Mesothelial cell of epicardium (in vitro differentiated cells): ENCODE measurements at regions not wholly inside any gene's neighbourhood (a gene's known extent, or its start where the extent isn't known, plus 50 kb on each side); places are given as distances from the start of the nearest gene placed in this dataset.

Experiments
- DNase-seq, 2 experiments: peaks; one replicate each; pipeline ENCODE4 v3.0.0; 2021; ENCODE audit warnings: low spot score in 2 of 2; ENCODE audit not compliant: unreplicated experiment in 2 of 2
- H3K27ac Mint-ChIP-seq: 2 replicates; pipeline ENCODE4 v1.8.0; 2021; ENCODE audit warnings: mixed read lengths
- H3K27me3 Mint-ChIP-seq: 2 replicates; pipeline ENCODE4 v1.8.0; 2021; ENCODE audit warnings: low read depth, mixed read lengths
- H3K36me3 Mint-ChIP-seq: 2 replicates; pipeline ENCODE4 v1.8.0; 2021; ENCODE audit warnings: mixed read lengths
- H3K4me1 Mint-ChIP-seq: 2 replicates; pipeline ENCODE4 v1.8.0; 2021; ENCODE audit warnings: mixed read lengths
- H3K4me3 Mint-ChIP-seq: 2 replicates; pipeline ENCODE4 v1.8.0; 2021; ENCODE audit warnings: mild to moderate bottlenecking, moderate library complexity, mixed read lengths
- H3K9me3 Mint-ChIP-seq: 2 replicates; pipeline ENCODE4 v1.8.0; 2021; ENCODE audit warnings: mixed read lengths
- TF ChIP-seq, protein P1 (sequence below): fragments of 200-600 bp; sonication (generic); IDR thresholded peaks from one replicate; pipeline ENCODE4 v1.5.0; 2021; ENCODE audit warnings: antibody characterized with exemption; ENCODE audit not compliant: unreplicated experiment

DNA sequence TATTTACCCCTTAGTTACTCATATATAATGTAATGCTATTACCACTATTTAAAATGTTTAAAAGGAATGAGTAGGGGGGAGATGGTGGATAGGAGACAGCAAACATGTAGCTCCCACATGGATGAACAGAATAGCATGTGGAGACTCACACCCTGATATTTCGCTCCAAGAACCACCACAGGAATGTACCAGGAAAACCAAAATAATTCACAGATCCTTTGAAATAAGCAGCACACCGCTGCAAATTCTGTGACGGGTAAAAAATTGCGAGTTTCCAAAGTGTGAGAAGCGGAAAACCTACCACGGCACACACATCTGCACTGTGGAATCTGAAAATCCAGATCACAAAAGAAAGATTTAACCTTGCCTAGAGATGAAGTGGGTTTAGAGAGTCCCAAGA, 428.2 kb downstream of the TLL1 start:
- Mint-ChIP-seq H3K27ac (no peak overlapping the region), H3K9me3 (peaks cover 38% of the 10 kb centered on the region), H3K27me3 (no peaks in the 10 kb centered on the region), H3K4me1 (no peaks in the 10 kb centered on the region), H3K4me3 (no peak overlapping the region), H3K36me3 (peaks cover 5% of the 10 kb centered on the region)
- DNase-seq = no peak
- TF ChIP-seq, protein P1, sequence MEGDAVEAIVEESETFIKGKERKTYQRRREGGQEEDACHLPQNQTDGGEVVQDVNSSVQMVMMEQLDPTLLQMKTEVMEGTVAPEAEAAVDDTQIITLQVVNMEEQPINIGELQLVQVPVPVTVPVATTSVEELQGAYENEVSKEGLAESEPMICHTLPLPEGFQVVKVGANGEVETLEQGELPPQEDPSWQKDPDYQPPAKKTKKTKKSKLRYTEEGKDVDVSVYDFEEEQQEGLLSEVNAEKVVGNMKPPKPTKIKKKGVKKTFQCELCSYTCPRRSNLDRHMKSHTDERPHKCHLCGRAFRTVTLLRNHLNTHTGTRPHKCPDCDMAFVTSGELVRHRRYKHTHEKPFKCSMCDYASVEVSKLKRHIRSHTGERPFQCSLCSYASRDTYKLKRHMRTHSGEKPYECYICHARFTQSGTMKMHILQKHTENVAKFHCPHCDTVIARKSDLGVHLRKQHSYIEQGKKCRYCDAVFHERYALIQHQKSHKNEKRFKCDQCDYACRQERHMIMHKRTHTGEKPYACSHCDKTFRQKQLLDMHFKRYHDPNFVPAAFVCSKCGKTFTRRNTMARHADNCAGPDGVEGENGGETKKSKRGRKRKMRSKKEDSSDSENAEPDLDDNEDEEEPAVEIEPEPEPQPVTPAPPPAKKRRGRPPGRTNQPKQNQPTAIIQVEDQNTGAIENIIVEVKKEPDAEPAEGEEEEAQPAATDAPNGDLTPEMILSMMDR = no peak

GRCh38 chr4:166308647-166309046, 435.6 kb downstream of the TLL1 start:
- Mint-ChIP-seq H3K27me3 (no peaks in the 10 kb centered on the region), H3K36me3 (no peaks in the 10 kb centered on the region), H3K9me3 (peaks cover 29% of the 10 kb centered on the region), H3K27ac (no peak overlapping the region), H3K4me3 (no peak overlapping the region), H3K4me1 (peaks cover 15% of the 10 kb centered on the region)
- DNase-seq = no peak
- TF ChIP-seq, protein P1 = no peak

DNA sequence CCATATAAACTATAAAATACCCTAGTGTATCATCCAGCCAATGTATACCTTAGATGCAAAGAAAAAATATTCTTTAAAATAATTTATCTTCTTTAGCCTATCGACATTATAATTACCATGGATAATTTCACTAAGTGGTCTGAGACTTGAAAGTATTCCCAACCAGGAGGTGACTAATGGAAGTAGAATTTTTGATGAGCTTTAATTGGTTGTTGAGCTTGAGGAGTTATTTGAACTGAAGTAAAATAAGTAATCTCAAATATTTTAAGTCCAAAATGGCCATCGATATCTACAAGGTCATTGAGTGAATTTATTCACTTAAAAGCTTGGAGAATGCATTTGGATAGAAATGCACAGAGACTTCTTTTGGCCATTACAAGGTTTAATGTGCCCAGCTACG, 436.2 kb downstream of the TLL1 start:
- H3K27ac Mint-ChIP-seq = no peak overlapping the region
- no peaks in the 10 kb centered on the region for H3K36me3 Mint-ChIP-seq
- H3K27me3 Mint-ChIP-seq = no peaks in the 10 kb centered on the region
- peaks cover 15% of the 10 kb centered on the region for H3K4me1 Mint-ChIP-seq
- TF ChIP-seq, protein P1 = no peak
- H3K4me3 Mint-ChIP-seq = no peak overlapping the region
- DNase-seq = no peak
- H3K9me3 Mint-ChIP-seq = peaks cover 28% of the 10 kb centered on the region

GRCh38 chr4:166311169-166311568, 438.1 kb downstream of the TLL1 start:
- DNase-seq = no peak
- Mint-ChIP-seq H3K4me1 (peaks cover 15% of the 10 kb centered on the region), H3K4me3 (no peak overlapping the region), H3K36me3 (no peaks in the 10 kb centered on the region), H3K9me3 (peaks cover 11% of the 10 kb centered on the region), H3K27ac (peak overlapping the region; percentile 66), H3K27me3 (no peaks in the 10 kb centered on the region)
- TF ChIP-seq, protein P1 = no peak

DNA sequence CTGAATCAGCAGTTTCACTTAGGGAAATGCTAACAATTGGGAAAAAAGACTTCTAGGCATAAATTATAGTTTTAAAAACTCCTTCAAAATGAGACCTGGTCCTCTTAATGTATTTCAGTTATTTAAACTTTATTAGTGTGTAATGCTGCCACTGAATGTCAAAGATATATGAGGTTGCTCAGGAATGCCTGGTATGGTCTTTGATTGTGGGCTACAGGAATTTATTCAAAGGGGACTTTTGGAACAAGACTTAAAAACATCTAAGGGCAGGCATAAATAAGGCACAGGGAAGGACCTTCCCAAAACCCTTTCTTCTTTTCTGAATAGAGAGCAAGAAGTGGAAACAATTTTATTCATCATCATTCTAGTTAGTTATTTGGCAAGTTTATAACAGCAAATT, 439.1 kb downstream of the TLL1 start:
- peak overlapping the region; percentile 11 for H3K27ac Mint-ChIP-seq

More for the DNA sequence above, 439.1 kb downstream of the TLL1 start:
- Mint-ChIP-seq H3K36me3 (no peaks in the 10 kb centered on the region), H3K9me3 (peaks cover under 1% of the 10 kb centered on the region), H3K27me3 (no peaks in the 10 kb centered on the region), H3K4me1 (peaks cover 15% of the 10 kb centered on the region), H3K4me3 (no peak overlapping the region)
- TF ChIP-seq, protein P1 = no peak
- DNase-seq = no peak
